GM10266 (cell line): ENCODE measurements at regions not wholly inside any gene's neighbourhood (a gene's known extent, or its start where the extent isn't known, plus 50 kb on each side); places are given as distances from the start of the nearest gene placed in this dataset.

Experiments
- DNase-seq: peaks from one replicate; pipeline ENCODE4 v3.0.0; 2012; ENCODE audit errors: extremely low spot score
- CTCF ChIP-seq: IDR thresholded peaks from 2 replicates; pipeline ENCODE4 v1.5.1; 2012; ENCODE audit warnings: mild to moderate bottlenecking, low read depth; ENCODE audit not compliant: control insufficient read depth, insufficient read depth; ENCODE audit errors: missing control alignments

GRCh38 chr6:142570221-142570671 lies 268.4 kb downstream of the ADGRG6 start:
- TF ChIP-seq CTCF = no peak
- DNase-seq = no peak

GRCh38 chr6:142592876-142593275 lies 291.1 kb downstream of the ADGRG6 start:
- no peak for TF ChIP-seq CTCF
- no peak for DNase-seq

- no peak for DNase-seq
- no peak for TF ChIP-seq CTCF
Observed at GRCh38 chr6:142597836-142598235, 296.0 kb downstream of the ADGRG6 start.

GRCh38 chr6:142601427-142601826 lies 299.6 kb downstream of the ADGRG6 start:
- DNase-seq = no peak
- TF ChIP-seq CTCF = no peak

- TF ChIP-seq CTCF = no peak
- no peak for DNase-seq
Observed at GRCh38 chr6:142602972-142603371, 301.2 kb downstream of the ADGRG6 start.

GRCh38 chr6:142605922-142606485 lies 304.2 kb downstream of the ADGRG6 start:
- DNase-seq = no peak
- no peak for TF ChIP-seq CTCF

GRCh38 chr6:142612956-142613355 lies 311.1 kb downstream of the ADGRG6 start:
- no peak for TF ChIP-seq CTCF

More at GRCh38 chr6:142612956-142613355, 311.1 kb downstream of the ADGRG6 start:
- no peak for DNase-seq
